Medulla oblongata (tissue), 1 donor: ENCODE measurements at regions not wholly inside any gene's neighbourhood (a gene's known extent, or its start where the extent isn't known, plus 50 kb on each side); places are given as distances from the start of the nearest gene placed in this dataset.

Source experiments
- DNase-seq: peaks from one replicate; pipeline ENCODE4 v3.0.0-alpha.2; 2015; ENCODE audit errors: extremely low spot score

DNA sequence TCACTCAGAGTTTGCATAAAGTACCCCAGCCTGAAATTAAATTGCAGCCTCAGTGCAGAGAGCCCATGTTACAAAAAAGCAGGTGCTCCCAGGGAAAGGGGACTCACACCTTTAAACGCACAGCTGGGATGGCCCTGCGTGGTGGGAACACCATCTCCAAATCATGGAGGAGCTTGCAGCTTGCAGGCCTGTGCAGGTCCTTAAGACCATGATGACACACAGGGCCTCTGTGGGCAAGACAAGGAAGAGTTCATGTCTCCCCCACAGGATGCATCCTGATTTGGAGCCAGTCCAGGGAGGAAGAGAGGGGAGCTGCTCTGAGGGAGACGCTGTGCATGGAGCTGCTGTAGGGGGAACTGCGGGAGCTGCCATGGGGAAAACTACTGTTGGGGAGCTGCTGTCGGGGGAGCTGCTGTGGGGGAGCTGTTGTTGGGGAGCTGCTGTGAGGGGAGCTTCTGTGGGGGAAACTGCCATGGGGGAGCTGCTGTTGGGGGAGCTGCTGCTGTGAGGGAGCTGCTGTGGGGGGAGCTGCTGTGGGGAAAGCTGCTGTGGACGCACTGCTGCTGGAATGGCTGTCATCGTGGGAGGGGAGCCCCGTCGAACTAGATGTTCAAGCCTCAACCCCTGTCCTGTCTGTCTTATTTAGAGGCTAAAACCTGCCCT lies 113.9 kb downstream of the MATN1 start:
- no peak for DNase-seq

DNA sequence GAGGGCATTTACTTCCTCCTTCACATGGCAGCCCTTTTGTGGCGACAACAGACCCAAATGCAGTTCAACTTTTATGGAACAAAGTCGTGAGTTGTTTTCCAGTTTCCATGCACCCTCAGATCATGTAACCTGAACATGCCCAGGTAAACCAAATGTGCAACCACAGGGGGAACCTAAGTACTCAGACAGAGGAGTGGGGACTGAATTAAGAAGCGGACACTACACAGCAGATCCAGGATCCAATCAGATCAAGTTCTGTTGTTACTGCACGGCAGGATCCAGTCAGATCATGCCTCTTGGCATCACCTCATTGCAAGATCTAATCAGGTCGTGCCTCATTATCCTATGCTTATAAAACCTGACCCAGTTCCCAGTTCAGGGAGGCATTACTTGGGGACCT lies 115.7 kb downstream of the MATN1 start:
- no peak for DNase-seq

- DNase-seq, result no peak
These were observed 117.2 kb downstream of the MATN1 start for GRCh38 chr1:30606166-30606565.

DNA sequence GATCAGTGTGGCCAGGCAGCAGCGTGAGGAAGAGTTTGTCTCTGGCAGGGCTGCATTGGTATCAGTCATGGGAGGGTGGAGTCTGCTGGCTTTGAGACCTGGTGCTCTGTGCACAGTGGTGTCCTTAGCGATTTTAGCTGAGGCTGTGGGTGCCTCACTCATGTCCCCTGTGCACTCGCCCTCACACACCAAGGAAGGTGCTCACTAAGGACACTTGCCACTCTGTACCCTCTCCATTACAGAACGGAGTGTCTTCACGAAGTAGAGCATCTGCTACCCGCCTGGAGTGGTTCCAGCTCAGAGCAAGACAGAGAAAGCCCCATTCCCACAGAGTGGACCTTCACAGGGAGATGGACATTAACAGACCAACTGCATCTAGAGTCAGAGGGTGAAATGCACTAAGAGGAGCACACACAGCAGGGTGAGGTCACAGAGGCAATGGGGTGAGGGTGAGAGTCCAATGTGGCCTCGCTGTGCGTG lies 117.9 kb downstream of the MATN1 start:
- DNase-seq, result no peak

GRCh38 chr1:30604801-30605440 lies 118.5 kb downstream of the MATN1 start:
- no peak for DNase-seq

DNA sequence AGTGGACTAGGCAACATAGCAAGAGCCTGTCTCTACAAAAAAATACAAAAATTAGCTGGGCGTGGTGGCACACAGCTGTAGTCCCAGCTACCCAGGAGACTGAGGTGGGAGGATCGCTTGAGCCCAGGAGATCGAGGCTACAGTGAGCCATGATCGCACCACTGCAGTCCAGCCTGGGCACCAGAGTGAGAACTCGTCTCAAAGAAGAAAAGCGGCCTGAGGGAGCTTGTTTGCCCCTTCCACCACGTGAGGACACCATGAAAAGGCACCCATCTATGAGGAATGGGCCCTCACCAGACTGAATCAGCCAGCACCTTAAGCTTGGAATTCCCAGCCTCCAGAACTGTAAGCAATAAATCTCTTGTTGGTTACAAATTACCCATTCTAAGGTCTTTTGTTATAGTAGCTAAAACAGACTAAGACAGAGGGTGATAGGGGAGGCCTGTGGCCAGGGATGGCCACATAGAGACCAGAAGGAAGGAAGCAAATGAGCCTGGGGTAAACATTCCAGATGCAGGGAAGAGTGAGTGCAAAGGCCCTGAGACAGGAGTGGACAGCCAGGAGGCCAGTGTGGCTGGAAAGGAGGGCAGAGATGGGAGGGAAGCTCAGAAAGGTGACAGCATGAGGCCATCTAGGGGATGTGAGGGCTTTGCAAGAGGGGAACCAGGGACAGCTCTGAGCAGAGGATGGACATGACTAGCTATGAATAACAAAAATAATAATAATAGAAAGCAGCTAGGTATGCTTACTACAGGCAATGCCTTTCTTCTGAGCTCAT lies 120.1 kb downstream of the MATN1 start:
- DNase-seq, result no peak

DNA sequence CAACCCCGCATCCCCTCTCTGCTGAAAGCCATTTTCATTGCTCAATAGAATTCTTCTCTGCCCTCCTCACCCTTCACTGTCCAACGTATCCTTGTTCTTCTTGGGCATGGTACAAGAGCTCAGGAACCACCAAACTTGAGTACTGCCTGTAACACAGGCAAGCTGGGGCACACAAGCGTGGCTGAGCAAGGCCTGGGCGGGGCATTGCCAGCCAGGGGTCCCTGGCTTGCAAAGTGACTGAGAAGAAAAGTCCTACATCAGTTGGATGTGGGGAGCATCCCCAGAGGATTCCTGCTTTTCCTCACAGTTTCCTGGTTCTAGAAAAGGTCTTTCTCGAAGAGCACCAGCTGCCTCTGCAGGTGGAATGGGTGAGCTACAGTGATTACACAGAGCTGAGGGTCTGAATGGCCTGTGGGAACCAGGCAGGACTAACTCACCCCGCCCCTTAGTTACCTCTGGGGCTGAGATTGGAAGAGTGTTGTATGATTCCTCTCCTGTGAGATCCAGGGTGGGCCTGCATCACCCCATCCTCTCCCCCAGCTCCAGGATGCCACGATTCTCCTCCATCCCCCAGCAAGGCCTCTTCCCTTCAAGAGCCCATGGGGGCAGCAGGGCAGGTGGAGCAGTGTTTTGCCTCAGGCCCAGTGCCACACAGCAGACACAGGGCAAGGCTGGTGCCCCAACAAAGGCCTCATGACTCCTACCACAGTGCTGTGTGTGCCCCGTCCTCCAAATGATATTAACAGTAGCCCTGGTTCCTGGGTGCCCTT lies 121.9 kb downstream of the MATN1 start:
- DNase-seq, result no peak

DNA sequence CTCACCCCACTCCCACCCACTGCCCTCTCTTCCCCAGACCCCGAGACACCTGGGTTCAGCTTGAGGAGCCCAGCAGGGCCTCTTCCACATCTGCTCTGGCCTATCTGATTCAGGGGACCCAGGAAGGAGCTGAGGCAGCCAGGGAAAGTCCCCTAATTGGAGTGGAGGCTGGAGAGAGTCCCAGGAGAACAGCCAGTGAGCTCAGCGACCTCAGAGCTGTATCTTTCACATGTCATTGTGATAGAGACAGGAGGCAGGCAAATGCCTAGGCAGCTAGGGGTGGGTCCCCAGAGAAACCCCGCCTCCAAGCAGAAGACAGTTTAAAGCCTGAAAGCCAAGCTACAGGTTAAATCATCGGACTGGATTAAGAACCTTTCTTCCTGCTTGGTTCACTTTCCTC lies 122.7 kb downstream of the MATN1 start:
- DNase-seq, result no peak

- DNase-seq, result no peak
These were observed 123.1 kb downstream of the MATN1 start for GRCh38 chr1:30600258-30600657.

DNA sequence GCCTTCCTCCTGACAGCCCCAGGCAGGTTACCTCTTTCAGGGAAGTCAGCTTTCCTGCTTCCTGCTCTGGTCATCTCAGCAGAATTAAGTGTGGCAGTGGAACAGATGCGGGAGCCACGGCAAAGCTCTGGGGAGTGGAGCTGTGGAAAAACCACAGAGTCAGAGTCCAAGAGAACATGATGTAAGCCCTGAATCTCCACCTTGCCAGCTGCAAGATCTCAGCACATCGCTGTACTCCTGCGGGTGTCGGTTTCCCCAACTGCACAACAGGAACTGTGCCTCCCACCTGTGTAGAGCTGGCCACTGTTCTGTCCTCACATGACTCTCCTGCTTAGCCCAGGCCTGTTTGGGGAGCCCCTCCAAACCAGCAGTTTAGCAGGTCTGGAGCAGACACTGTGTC lies 123.7 kb downstream of the MATN1 start:
- DNase-seq, result no peak

DNA sequence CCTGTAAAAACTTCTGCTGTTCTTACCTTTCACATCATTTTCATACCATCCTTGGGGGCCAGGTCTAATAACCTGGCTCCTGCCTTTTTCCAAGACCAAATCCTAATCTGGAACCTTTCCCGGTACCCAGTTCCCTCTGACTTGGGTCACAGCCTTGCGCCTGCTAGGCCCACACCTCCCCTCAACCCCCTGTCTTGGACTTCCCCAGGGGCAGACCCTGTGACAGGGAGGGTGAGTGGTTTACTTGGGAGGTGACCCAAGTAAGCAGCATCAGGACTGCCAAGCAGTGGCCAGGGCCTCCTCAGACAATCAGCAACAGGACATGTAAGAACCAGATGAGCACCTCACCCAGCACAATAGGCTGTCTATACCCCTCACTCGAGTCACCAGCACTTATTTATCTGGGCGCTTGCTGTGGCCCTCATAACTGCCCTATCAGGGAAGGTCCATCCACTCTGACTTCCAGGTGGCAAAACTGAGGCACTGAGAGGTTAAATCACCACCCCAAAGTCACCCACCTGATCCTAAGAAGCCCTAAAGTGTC lies 124.7 kb downstream of the MATN1 start:
- no peak for DNase-seq

GRCh38 chr1:30597711-30598110 lies 125.7 kb downstream of the MATN1 start:
- no peak for DNase-seq

GRCh38 chr1:30596891-30597290 lies 126.5 kb downstream of the MATN1 start:
- DNase-seq, result no peak

- DNase-seq, result no peak
These were observed 126.9 kb downstream of the MATN1 start for GRCh38 chr1:30596470-30596869.

GRCh38 chr1:30589083-30589482 lies 134.3 kb downstream of the MATN1 start:
- no peak for DNase-seq

DNA sequence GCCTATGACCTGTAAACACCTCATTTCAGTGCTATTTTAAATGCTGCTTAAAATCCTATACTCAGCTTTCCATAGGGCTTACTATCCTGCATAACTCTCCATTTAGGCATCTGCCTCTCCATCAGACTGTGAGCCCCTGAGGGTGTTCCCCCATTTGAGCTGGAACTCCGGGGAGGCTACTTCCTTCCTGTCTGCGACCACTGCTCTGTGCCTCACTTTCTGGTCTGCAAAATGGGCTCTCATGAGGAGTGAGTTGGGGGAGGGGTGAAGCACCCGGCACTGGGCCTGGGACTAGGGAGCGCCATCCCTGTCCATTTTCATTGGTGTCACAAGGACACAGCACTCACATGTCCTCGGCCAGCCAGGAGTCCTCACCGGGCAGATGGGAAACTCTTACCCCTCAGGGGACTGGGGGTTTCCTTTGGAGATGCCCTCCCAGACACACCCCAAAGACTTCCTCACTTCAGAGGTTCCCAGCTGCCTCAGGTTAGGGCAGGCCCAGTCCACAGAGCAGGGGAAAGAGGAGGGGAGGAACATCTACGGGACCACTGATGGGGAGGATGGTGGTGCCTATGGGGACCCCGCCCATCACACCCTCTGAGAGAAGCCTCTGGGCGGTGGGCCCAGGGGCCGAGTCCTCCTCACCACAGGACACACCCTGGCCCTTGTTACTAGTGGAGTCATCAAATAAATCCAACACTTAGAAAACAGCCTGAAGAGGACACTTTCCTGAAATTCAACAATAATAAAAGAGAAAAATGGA lies 134.9 kb downstream of the MATN1 start:
- no peak for DNase-seq

- no peak for DNase-seq
These were observed 136.7 kb downstream of the MATN1 start for GRCh38 chr1:30586671-30587070.

GRCh38 chr1:30579580-30579979 lies 143.8 kb downstream of the MATN1 start:
- no peak for DNase-seq

DNA sequence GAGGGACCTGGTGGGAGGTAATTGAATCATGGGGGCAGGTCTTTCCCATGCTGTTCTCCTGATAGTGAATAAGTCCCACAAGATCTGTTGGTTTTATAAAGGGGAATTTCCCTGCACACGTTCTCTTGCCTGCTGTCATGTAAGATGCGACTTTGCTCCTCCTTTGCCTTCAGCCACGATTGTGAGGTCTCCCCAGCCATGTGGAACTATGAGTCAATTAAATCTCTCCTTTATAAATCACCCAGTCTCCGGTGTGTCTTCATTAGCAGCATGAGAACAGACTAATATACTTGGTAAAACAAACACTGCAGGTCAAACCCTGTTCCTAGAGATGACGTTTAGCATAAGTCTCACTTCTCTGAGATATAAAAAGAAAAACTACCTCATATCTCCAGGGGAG lies 148.3 kb downstream of the MATN1 start:
- DNase-seq, result no peak

GRCh38 chr1:30572192-30572591 lies 151.2 kb downstream of the MATN1 start:
- no peak for DNase-seq

- DNase-seq, result no peak
These were observed 152.0 kb downstream of the MATN1 start for GRCh38 chr1:30571380-30571779.
